SJSA1 (cell line): ENCODE measurements at regions not wholly inside any gene's neighbourhood (a gene's known extent, or its start where the extent isn't known, plus 50 kb on each side); places are given as distances from the start of the nearest gene placed in this dataset.
A peak's percentile ranks its signal among the peaks of the same experiment; 100 is the strongest.

Experiments used
- DNase-seq, 2 experiments: peaks; one replicate each; pipeline ENCODE4 v3.0.0-alpha.2; 2015 to 2020; ENCODE audit warnings: low spot score in 2 of 2, low read depth in 1 of 2
- H3K27ac ChIP-seq: fragments of 250-450 bp; sonication (Bioruptor Pico); 2 replicates; pipeline ENCODE4 v1.5.1; 2020; ENCODE audit warnings: mild to moderate bottlenecking, moderate library complexity
- H3K27me3 ChIP-seq: fragments of 250-450 bp; sonication (Bioruptor Pico); replicated peaks from 2 replicates; pipeline ENCODE4 v1.5.1; 2020; ENCODE audit warnings: mild to moderate bottlenecking, moderate library complexity
- H3K36me3 ChIP-seq: fragments of 250-450 bp; sonication (Bioruptor Pico); 2 replicates; pipeline ENCODE4 v1.5.1; 2020; ENCODE audit warnings: mild to moderate bottlenecking
- H3K4me1 ChIP-seq: fragments of 250-450 bp; sonication (Bioruptor Pico); replicated peaks from 2 replicates; pipeline ENCODE4 v1.6.1; 2021; ENCODE audit warnings: mild to moderate bottlenecking
- H3K4me3 ChIP-seq: fragments of 250-450 bp; sonication (Bioruptor Pico); 2 replicates; pipeline ENCODE4 v1.5.1; 2020; ENCODE audit warnings: mild to moderate bottlenecking
- H3K9me3 ChIP-seq: fragments of 250-450 bp; sonication (Bioruptor Pico); replicated peaks from 2 replicates; pipeline ENCODE4 v1.5.1; 2020; ENCODE audit warnings: mild to moderate bottlenecking

- H3K4me1 ChIP-seq: peaks cover 44% of the 10 kb centered on the region
- H3K27ac ChIP-seq: no peak overlapping the region
- peak in 1 of 2 experiments; percentile 57 for DNase-seq
- H3K27me3 ChIP-seq: no peaks in the 10 kb centered on the region
- peaks cover 73% of the 10 kb centered on the region for H3K36me3 ChIP-seq
- no peaks in the 10 kb centered on the region for H3K9me3 ChIP-seq
- H3K4me3 ChIP-seq: no peak overlapping the region
Measured at GRCh38 chr5:149429839-149430721, 51.0 kb upstream of the IL17B start.
